Activated T-cell treated with anti-CD3 and anti-CD28 coated beads, Interleukin-2, amount 50 U/mL, for 24 hours (primary cell): ENCODE measurements at regions not wholly inside any gene's neighbourhood (a gene's known extent, or its start where the extent isn't known, plus 50 kb on each side); places are given as distances from the start of the nearest gene placed in this dataset.
"Not testable (repeated sequence)": the region's sequence is repeated elsewhere in the genome, so short reads cannot be mapped to it uniquely, and the experiment has no call there.

Experiments used
- DNase-seq: peaks from one replicate; pipeline ENCODE4 v3.0.0-alpha.2; 2020
- H3K27ac Mint-ChIP-seq: 2 replicates; pipeline ENCODE4 v1.8.0; 2020; ENCODE audit warnings: mild to moderate bottlenecking, mixed read lengths
- H3K27me3 Mint-ChIP-seq: 2 replicates; pipeline ENCODE4 v1.8.0; 2020; ENCODE audit warnings: mixed read lengths
- H3K36me3 Mint-ChIP-seq: 2 replicates; pipeline ENCODE4 v1.8.0; 2020; ENCODE audit warnings: low read depth, mixed read lengths
- H3K4me1 Mint-ChIP-seq: 2 replicates; pipeline ENCODE4 v1.8.0; 2020; ENCODE audit warnings: low read depth, mixed read lengths
- H3K4me3 Mint-ChIP-seq: 2 replicates; pipeline ENCODE4 v1.8.0; 2020; ENCODE audit warnings: mild to moderate bottlenecking, moderate library complexity, mixed read lengths
- H3K9me3 Mint-ChIP-seq: 2 replicates; pipeline ENCODE4 v1.8.0; 2020; ENCODE audit warnings: mixed read lengths

DNA sequence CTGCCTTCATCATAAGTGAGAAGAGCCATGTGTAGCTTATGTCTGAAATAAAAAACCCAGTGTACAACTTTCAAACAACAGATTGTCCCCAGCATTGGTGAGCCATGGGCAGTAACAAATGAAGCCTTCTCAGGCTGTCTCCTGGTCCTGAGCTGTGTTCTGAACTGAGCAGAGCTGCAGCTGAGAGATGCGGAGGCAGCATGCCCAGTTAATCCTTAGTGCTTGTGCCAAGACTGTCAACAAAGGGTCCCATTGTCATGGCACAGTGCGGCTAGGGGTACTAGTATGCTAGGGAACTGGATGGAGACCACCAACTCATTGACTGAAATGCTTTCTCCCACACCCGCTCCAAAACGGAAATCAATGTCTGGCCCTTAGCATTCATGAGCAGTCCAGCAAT lies 154.3 kb downstream of the RMST start:
- no peaks in the 10 kb centered on the region for H3K36me3 Mint-ChIP-seq
- H3K4me3 Mint-ChIP-seq, result no peak overlapping the region
- no peaks in the 10 kb centered on the region for H3K4me1 Mint-ChIP-seq
- H3K9me3 Mint-ChIP-seq, result no peaks in the 10 kb centered on the region
- no peaks in the 10 kb centered on the region for H3K27me3 Mint-ChIP-seq
- no peak overlapping the region for H3K27ac Mint-ChIP-seq
- no peak for DNase-seq

GRCh38 chr12:97628962-97629361 lies 166.4 kb downstream of the RMST start:
- DNase-seq, result no peak
- Mint-ChIP-seq H3K27ac (no peak overlapping the region), H3K4me1 (no peaks in the 10 kb centered on the region), H3K27me3 (no peaks in the 10 kb centered on the region), H3K9me3 (no peaks in the 10 kb centered on the region), H3K4me3 (no peak overlapping the region), H3K36me3 (no peaks in the 10 kb centered on the region)

- H3K4me3 Mint-ChIP-seq, result no peak overlapping the region
- H3K36me3 Mint-ChIP-seq, result no peaks in the 10 kb centered on the region
- no peaks in the 10 kb centered on the region for H3K9me3 Mint-ChIP-seq
- no peaks in the 10 kb centered on the region for H3K4me1 Mint-ChIP-seq
- no peak overlapping the region for H3K27ac Mint-ChIP-seq
- no peak for DNase-seq
- no peaks in the 10 kb centered on the region for H3K27me3 Mint-ChIP-seq
These were observed 166.8 kb downstream of the RMST start for GRCh38 chr12:97629382-97629781.

- Mint-ChIP-seq H3K27me3 (no peaks in the 10 kb centered on the region), H3K36me3 (no peaks in the 10 kb centered on the region), H3K4me3 (no peak overlapping the region), H3K9me3 (no peaks in the 10 kb centered on the region), H3K27ac (no peak overlapping the region), H3K4me1 (no peaks in the 10 kb centered on the region)
- DNase-seq, result no peak
These were observed 167.8 kb downstream of the RMST start for GRCh38 chr12:97630356-97630755.

DNA sequence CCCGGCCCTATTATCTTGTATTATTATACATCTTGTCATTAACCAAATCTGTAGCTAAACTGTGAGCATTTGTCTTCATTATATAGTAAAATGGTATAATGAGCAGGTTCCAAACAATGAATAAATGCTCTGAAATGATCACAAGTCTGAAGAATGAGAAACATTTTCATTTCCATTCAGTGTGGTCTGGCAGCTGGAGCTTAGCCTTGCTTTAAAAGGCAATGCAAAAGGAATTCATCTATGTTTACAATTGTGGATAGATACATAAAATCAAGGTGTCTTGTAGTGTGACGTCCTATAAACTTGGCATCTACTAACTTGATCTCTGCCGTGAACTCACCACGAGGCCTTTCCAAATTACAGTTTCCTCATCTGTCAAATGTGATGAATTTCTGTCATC lies 168.3 kb downstream of the RMST start:
- Mint-ChIP-seq H3K4me3 (no peak overlapping the region), H3K27me3 (no peaks in the 10 kb centered on the region), H3K36me3 (no peaks in the 10 kb centered on the region), H3K9me3 (no peaks in the 10 kb centered on the region), H3K27ac (no peak overlapping the region), H3K4me1 (no peaks in the 10 kb centered on the region)
- DNase-seq, result no peak

DNA sequence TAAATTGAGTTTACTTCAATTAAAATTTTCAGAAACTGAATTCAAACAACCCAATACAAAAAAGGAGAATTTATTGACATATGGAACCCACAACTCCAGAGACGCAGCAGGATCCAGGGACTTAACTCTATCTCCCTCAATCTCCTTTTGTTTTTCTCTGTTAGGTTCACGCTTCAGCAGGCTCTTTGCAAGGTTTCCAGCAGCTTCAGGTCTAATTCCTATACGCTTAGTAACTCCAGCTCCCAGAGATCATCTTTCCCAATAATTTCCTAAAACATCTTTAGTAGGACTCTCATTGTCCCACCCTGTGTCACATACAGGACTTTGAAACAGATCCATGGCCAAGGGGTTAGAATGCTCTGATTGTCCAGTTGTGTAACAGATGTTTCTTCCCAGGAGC lies 175.2 kb downstream of the RMST start:
- Mint-ChIP-seq H3K9me3 (no peaks in the 10 kb centered on the region), H3K27ac (no peak overlapping the region), H3K4me1 (no peaks in the 10 kb centered on the region), H3K27me3 (no peaks in the 10 kb centered on the region), H3K36me3 (no peaks in the 10 kb centered on the region), H3K4me3 (no peak overlapping the region)
- DNase-seq, result no peak

- no peaks in the 10 kb centered on the region for H3K4me1 Mint-ChIP-seq
- no peak for DNase-seq
- H3K27ac Mint-ChIP-seq, result no peak overlapping the region
- no peaks in the 10 kb centered on the region for H3K27me3 Mint-ChIP-seq
- no peak overlapping the region for H3K4me3 Mint-ChIP-seq
- no peaks in the 10 kb centered on the region for H3K36me3 Mint-ChIP-seq
- no peaks in the 10 kb centered on the region for H3K9me3 Mint-ChIP-seq
These were observed 176.1 kb downstream of the RMST start for GRCh38 chr12:97638739-97639138.

DNA sequence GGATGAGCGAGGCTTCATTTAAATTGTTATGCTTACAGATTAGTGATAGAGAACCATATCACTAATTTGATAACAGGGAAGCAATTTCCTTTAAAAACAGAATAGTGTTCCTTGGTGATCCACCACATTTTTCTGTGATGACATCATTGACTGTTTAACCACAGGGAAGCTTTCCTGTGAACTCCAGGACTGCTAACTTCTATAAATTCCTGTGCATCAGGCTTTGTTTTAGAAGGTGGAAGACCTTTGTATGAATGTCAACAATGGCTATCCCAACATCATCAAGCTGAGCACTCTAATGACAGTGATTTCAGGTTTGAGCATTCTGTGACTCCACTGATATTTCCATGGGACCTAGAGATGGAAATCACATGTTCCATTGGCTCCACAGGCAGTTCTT lies 177.1 kb downstream of the RMST start:
- no peak overlapping the region for H3K27ac Mint-ChIP-seq
- DNase-seq, result no peak
- no peaks in the 10 kb centered on the region for H3K27me3 Mint-ChIP-seq
- no peak overlapping the region for H3K4me3 Mint-ChIP-seq
- no peaks in the 10 kb centered on the region for H3K4me1 Mint-ChIP-seq
- no peaks in the 10 kb centered on the region for H3K36me3 Mint-ChIP-seq
- H3K9me3 Mint-ChIP-seq, result no peaks in the 10 kb centered on the region

GRCh38 chr12:97640826-97641225 lies 178.2 kb downstream of the RMST start:
- DNase-seq, result no peak
- Mint-ChIP-seq H3K4me3 (no peak overlapping the region), H3K27ac (no peak overlapping the region), H3K4me1 (no peaks in the 10 kb centered on the region), H3K9me3 (no peaks in the 10 kb centered on the region), H3K36me3 (no peaks in the 10 kb centered on the region), H3K27me3 (no peaks in the 10 kb centered on the region)

- H3K27me3 Mint-ChIP-seq, result no peaks in the 10 kb centered on the region
- no peak overlapping the region for H3K4me3 Mint-ChIP-seq
- H3K27ac Mint-ChIP-seq, result no peak overlapping the region
- no peaks in the 10 kb centered on the region for H3K9me3 Mint-ChIP-seq
- no peaks in the 10 kb centered on the region for H3K36me3 Mint-ChIP-seq
- DNase-seq, result no peak
- H3K4me1 Mint-ChIP-seq, result no peaks in the 10 kb centered on the region
These were observed 180.3 kb downstream of the RMST start for GRCh38 chr12:97642911-97643310.

DNA sequence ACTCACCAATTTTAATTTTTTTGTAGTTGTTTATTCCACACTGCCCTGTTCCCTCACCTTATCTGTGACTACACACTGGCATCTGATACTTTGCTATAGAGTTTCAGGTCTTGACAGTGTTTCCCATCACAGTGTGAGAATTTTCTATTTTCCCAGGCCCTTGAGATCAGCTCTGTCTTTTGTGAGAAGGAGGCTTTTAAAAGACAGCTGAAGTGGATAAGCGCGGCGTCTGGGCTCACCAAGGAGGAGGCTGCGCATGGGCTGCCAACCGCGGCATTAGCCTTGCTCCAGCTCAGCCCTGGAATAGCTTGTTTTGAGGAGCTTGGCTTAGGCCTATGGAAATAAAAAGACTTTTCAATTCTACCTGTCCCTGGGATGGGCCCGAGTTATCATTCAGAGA lies 181.3 kb downstream of the RMST start:
- Mint-ChIP-seq H3K27ac (no peak overlapping the region), H3K27me3 (no peaks in the 10 kb centered on the region), H3K4me1 (no peaks in the 10 kb centered on the region), H3K4me3 (no peak overlapping the region), H3K9me3 (no peaks in the 10 kb centered on the region), H3K36me3 (no peaks in the 10 kb centered on the region)
- DNase-seq, result no peak

DNA sequence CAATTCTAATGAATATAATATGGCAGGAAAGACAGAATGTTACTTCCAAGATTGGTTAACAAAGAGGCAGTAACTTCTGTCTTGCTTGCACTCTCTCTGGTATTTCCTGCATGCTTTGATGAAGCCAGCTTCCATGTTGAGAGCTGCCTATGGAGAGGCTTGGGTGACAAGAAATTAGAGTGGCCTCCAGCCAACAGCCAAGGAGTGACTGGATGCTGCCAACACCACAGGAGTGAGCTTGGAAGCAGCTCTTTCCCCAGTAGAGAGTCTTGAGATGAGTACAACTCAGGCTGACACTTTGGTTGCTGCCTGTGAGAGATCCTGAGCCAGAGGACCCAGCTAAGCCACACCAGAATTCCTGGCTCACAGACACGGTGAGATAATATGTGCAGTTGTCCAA lies 183.1 kb downstream of the RMST start:
- Mint-ChIP-seq H3K27ac (no peak overlapping the region), H3K4me1 (no peaks in the 10 kb centered on the region), H3K4me3 (no peak overlapping the region), H3K36me3 (no peaks in the 10 kb centered on the region), H3K27me3 (no peaks in the 10 kb centered on the region), H3K9me3 (peaks cover 2% of the 10 kb centered on the region)
- DNase-seq, result no peak

DNA sequence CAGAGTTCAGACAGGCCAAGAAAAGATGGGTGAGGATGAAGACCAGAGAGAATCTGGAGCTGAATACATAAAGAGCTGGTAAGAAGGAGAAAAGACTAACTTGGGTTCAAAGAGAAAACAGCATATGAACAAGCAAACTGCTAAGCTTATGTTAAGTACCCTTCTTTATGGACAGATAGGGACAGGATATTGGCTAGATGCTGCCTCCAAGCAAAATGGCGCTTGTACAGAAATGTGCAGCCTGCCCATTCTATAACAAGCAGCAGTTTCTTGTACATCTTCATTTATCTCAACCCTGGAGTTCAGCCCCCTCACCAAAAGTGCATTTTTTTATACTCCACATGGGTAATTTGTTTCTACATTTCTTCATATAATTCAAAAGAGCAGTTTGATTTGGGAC lies 184.5 kb downstream of the RMST start:
- peaks cover 2% of the 10 kb centered on the region for H3K9me3 Mint-ChIP-seq
- H3K27ac Mint-ChIP-seq, result no peak overlapping the region
- no peaks in the 10 kb centered on the region for H3K36me3 Mint-ChIP-seq
- H3K4me3 Mint-ChIP-seq, result no peak overlapping the region
- H3K4me1 Mint-ChIP-seq, result no peaks in the 10 kb centered on the region
- DNase-seq, result no peak
- H3K27me3 Mint-ChIP-seq, result no peaks in the 10 kb centered on the region

- no peak overlapping the region for H3K27ac Mint-ChIP-seq
- H3K4me1 Mint-ChIP-seq, result no peaks in the 10 kb centered on the region
- H3K27me3 Mint-ChIP-seq, result no peaks in the 10 kb centered on the region
- H3K9me3 Mint-ChIP-seq, result peaks cover 4% of the 10 kb centered on the region
- no peak for DNase-seq
- no peaks in the 10 kb centered on the region for H3K36me3 Mint-ChIP-seq
- H3K4me3 Mint-ChIP-seq, result no peak overlapping the region
These were observed 187.6 kb downstream of the RMST start for GRCh38 chr12:97650242-97650641.

DNA sequence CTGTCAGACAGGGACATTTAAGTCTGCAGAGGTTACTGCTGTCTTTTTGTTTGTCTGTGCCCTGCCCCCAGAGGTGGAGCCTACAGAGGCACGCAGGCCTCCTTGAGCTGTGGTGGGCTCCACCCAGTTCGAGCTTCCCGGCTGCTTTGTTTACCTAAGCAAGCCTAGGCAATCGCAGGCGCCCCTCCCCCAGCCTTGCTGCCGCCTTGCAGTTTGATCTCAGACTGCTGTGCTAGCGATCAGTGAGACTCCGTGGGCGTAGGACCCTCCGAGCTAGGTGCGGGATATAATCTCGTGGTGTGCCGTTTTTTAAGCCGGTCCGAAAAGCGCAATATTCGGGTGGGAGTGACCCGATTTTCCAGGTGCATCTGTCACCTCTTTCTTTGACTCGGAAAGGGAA lies 193.9 kb downstream of the RMST start:
- not testable (repeated sequence) for H3K4me1 Mint-ChIP-seq, H3K9me3 Mint-ChIP-seq, H3K36me3 Mint-ChIP-seq, H3K4me3 Mint-ChIP-seq, DNase-seq, H3K27ac Mint-ChIP-seq, H3K27me3 Mint-ChIP-seq

DNA sequence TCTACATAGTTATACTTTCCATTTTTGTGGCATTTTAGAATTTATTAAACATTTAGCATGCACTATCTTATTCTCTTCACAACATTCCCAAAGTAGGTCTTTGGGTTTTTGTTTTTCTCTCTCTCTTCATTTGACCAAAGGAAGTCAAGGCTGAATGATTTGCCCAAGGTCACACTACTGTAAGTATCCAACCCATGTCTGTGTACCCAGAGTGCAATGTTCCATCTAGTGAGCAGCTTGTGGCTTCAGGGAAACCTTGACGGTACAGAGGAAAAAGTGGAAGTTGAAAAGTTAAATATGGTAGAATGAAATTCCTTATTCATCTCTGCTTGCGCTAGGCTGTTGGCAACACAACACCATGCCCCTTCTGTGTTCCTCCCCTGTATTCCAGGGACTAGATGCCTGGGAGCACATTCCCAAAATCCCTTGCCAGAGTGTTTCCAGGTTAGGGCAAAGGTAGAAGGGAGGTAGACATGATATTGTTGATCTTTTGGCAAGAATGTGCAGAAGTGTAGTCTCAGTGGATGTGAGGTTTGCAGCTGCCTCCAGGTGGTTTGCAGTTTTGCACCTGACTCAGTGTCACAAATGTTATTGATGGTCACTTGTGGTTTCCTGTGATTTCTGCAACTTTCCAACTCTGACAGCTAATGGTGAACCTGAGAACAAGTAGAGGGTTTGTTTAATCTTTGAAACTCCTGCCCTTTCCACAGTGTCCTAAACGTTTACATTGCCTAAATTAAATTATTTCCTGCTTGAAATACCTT lies 196.7 kb downstream of the RMST start:
- Mint-ChIP-seq H3K4me3 (no peak overlapping the region), H3K27me3 (no peaks in the 10 kb centered on the region), H3K27ac (no peak overlapping the region), H3K9me3 (no peaks in the 10 kb centered on the region), H3K4me1 (no peaks in the 10 kb centered on the region), H3K36me3 (no peaks in the 10 kb centered on the region)
- no peak for DNase-seq
